ENCODE measurements at regions not wholly inside any gene's neighbourhood (a gene's known extent, or its start where the extent isn't known, plus 50 kb on each side); places are given as distances from the start of the nearest gene placed in this dataset.

- Histone ChIP-seq H3K27me3 (replicated peaks in 1 of 2; ENCODE audit: control insufficient read depth in 2 of 2, insufficient read depth in 2 of 2, low read length in 1 of 2) (no peaks in the 10 kb centered on the region), H4K20me1 (ENCODE audit: control insufficient read depth, insufficient read depth) (no peaks in the 10 kb centered on the region), H3K27ac (ENCODE audit: control insufficient read depth, insufficient read depth) (no peak overlapping the region), H3K79me2 (ENCODE audit: control insufficient read depth, insufficient read depth, low read length) (no peaks in the 10 kb centered on the region), H3K4me3 (no peak overlapping the region), H3K36me3 (ENCODE audit: control insufficient read depth in 2 of 2, insufficient read depth in 2 of 2, low read length in 1 of 2) (no peaks in the 10 kb centered on the region), H3K9ac (ENCODE audit: control insufficient read depth, insufficient read depth, low read length) (no peak overlapping the region), H3K4me2 (ENCODE audit: control insufficient read depth, insufficient read depth) (no peak overlapping the region), H3K9me3 (replicated peaks; ENCODE audit: control insufficient read depth, insufficient read depth, low read length) (no peaks in the 10 kb centered on the region), H2AFZ (ENCODE audit: control insufficient read depth, low read depth, low read length) (no peak overlapping the region), H3K4me1 (ENCODE audit: control insufficient read depth, insufficient read depth, low read length) (no peaks in the 10 kb centered on the region)
- POLR2A ChIA-PET = interaction anchor here (0.6 to 0.7 kb wide), 3 partner anchors 54 to 618 kb away, joined by 3 to 5 read pairs (median 3); no protein-coding TSS in a partner anchor
- ATAC-seq (no peak), DNase-seq (ENCODE audit: low read depth, low spot score) (no peak), FAIRE-seq (no peak)
- no TSS peak for BruUV-seq (replicated peaks)
- in situ Hi-C loops (cut with MboI) = no loop called here
- CTCF ChIA-PET = no interaction called here
- RAD21 ChIA-PET (ENCODE audit: unreplicated experiment) = no interaction called here
- intact Hi-C loops (cut with micrococcal nuclease; ENCODE audit: unreplicated experiment) = no loop called here
- 61% methylated on average over 2 of the region's 2 CpGs for WGBS (ENCODE audit: insufficient coverage, insufficient replicate concordance, low lambda C conversion rate, missing lambda C conversion rate)
- no peak for TF ChIP-seq HDAC6 (IDR thresholded peaks at IDR 0.05; ENCODE audit: unreplicated experiment)
- SMC1A ChIA-PET (ENCODE audit: uncharacterized antibody, unreplicated experiment) = interaction anchor here (0.6 to 0.7 kb wide), 3 partner anchors 10 to 45 kb away, joined by 3 to 4 read pairs (median 3); no protein-coding TSS in a partner anchor
These were observed 350.2 kb upstream of the CHAC2 start for GRCh38 chr2:53417385-53417784.

DNA sequence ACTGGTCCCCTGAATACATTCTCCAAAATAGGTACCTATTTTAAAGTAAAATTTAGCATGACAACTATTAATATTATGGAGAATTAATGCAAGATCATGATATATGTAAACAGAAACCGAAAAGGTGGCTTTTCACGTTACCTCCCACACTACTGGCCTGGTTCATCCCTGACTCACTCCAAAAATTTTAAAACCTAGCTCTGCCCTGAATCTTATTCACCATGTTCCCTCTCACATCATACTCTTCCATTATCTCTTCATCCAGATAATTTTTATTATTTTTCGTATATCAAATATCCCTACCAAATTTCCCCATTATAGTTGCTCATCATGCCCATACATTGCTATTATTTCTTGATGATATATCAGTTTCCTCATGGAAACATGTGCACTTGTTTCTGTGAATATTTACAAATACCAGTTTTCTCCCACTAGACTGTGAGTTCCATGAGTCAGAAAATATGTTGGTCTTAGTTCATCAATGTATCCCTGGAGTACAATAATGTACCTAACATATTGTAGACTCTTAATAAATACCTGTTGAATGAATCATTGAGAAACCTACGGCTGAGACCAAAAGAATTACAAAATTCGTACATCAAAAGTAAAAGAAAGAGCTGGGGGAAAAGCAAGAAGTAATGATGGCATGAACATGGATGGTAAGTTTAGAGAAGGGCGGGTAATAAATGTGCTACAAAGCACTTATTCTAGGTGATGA, 360.1 kb upstream of the CHAC2 start:
- Histone ChIP-seq H3K79me2 (ENCODE audit: control insufficient read depth, insufficient read depth, low read length) (no peaks in the 10 kb centered on the region), H3K9ac (ENCODE audit: control insufficient read depth, insufficient read depth, low read length) (no peak overlapping the region), H3K4me3 (no peak overlapping the region), H3K4me1 (ENCODE audit: control insufficient read depth, insufficient read depth, low read length) (no peaks in the 10 kb centered on the region), H3K4me2 (ENCODE audit: control insufficient read depth, insufficient read depth) (no peak overlapping the region), H3K27ac (ENCODE audit: control insufficient read depth, insufficient read depth) (no peak overlapping the region), H2AFZ (ENCODE audit: control insufficient read depth, low read depth, low read length) (no peak overlapping the region), H4K20me1 (ENCODE audit: control insufficient read depth, insufficient read depth) (no peaks in the 10 kb centered on the region), H3K27me3 (replicated peaks in 1 of 2; ENCODE audit: control insufficient read depth in 2 of 2, insufficient read depth in 2 of 2, low read length in 1 of 2) (no peaks in the 10 kb centered on the region), H3K9me3 (replicated peaks; ENCODE audit: control insufficient read depth, insufficient read depth, low read length) (no peaks in the 10 kb centered on the region), H3K36me3 (ENCODE audit: control insufficient read depth in 2 of 2, insufficient read depth in 2 of 2, low read length in 1 of 2) (no peaks in the 10 kb centered on the region)
- ChIA-PET POLR2A (interaction anchor here (1.3 kb wide), 1 partner anchor 14 kb away, joined by 3 read pairs; no protein-coding TSS in a partner anchor), CTCF (interaction anchor here (0.6 to 0.7 kb wide), 2 partner anchors 14 to 297 kb away, joined by 3 to 4 read pairs; no protein-coding TSS in a partner anchor), SMC1A (ENCODE audit: uncharacterized antibody, unreplicated experiment) (interaction anchor here (0.8 kb wide), 1 partner anchor 10 kb away, joined by 3 read pairs; no protein-coding TSS in a partner anchor), RAD21 (ENCODE audit: unreplicated experiment) (no interaction called here)
- BruUV-seq (replicated peaks) = no TSS peak
- DNase-seq (ENCODE audit: low read depth, low spot score) = no peak
- FAIRE-seq = no peak
- no peak for ATAC-seq
- no peak for TF ChIP-seq MYB (IDR thresholded peaks at IDR 0.05; ENCODE audit: borderline replicate concordance, low read depth, low read length)
- no peak for TF ChIP-seq IKZF2 (IDR thresholded peaks at IDR 0.05)
- TF ChIP-seq ZZZ3 (IDR thresholded peaks at IDR 0.05; ENCODE audit: control insufficient read depth, insufficient read length, low read depth) = no peak
- no peak for TF ChIP-seq BHLHE40 (IDR thresholded peaks at IDR 0.05; ENCODE audit: borderline replicate concordance in 1 of 2, low read depth in 2 of 2, low read length in 1 of 2)
- no peak for TF ChIP-seq JUND (IDR thresholded peaks at IDR 0.05; ENCODE audit: low read depth, low read length)
- TF ChIP-seq CEBPB (IDR thresholded peaks at IDR 0.05; ENCODE audit: borderline replicate concordance in 1 of 2, low read depth in 2 of 2, low read length in 2 of 2) = no peak
- TF ChIP-seq STAT1 (conservative IDR thresholded peaks at IDR 0.05) = no peak
- TF ChIP-seq NBN (IDR thresholded peaks at IDR 0.05) = no peak
- TF ChIP-seq ETV6 (conservative IDR thresholded peaks at IDR 0.05 in 1 of 2, IDR thresholded peaks at IDR 0.05 in 1 of 2; ENCODE audit: borderline replicate concordance in 1 of 2, low read depth in 1 of 2) = no peak
- TF ChIP-seq SUPT20H (IDR thresholded peaks at IDR 0.05; ENCODE audit: borderline replicate concordance, control insufficient read depth, low read depth, low read length) = no peak
- in situ Hi-C loops (cut with MboI) = no loop called here
- intact Hi-C loops (cut with micrococcal nuclease; ENCODE audit: unreplicated experiment) = no loop called here
- WGBS (ENCODE audit: insufficient coverage, insufficient replicate concordance, low lambda C conversion rate, missing lambda C conversion rate) = 41% methylated on average over 6 of the region's 6 CpGs
